Neural cell (in vitro differentiated cells): ENCODE measurements at regions not wholly inside any gene's neighbourhood (a gene's known extent, or its start where the extent isn't known, plus 50 kb on each side); places are given as distances from the start of the nearest gene placed in this dataset.

Experiments used
- H2AFZ ChIP-seq: fragments of 200-600, 300-800 bp; sonication (generic), shearing (Covaris generic); 2 replicates; pipeline ENCODE4 v1.6.0; 2014; ENCODE audit warnings: low read depth, mild to moderate bottlenecking, antibody characterized with exemption, low read length, moderate library complexity
- H3F3A ChIP-seq: fragments of 200-600 bp; shearing (Covaris generic); 2 replicates; pipeline ENCODE4 v1.6.1; 2016; ENCODE audit warnings: mild to moderate bottlenecking, moderate library complexity, mixed read lengths, antibody characterized with exemption, low read length; ENCODE audit not compliant: insufficient read depth, poor library complexity, severe bottlenecking
- H3K27ac ChIP-seq: fragments of 200-600, 300-800 bp; sonication (generic), shearing (Covaris generic); 2 replicates; pipeline ENCODE4 v1.5.1; 2014; ENCODE audit warnings: mild to moderate bottlenecking, low read length, moderate library complexity
- H3K27me3 ChIP-seq: fragments of 300-800, 200-600 bp; sonication (generic), shearing (Covaris generic); 2 replicates; pipeline ENCODE4 v1.6.0; 2014; ENCODE audit warnings: mild to moderate bottlenecking, low read depth, low read length, moderate library complexity; ENCODE audit not compliant: insufficient read depth
- H3K36me3 ChIP-seq: fragments of 300-800, 200-600 bp; sonication (generic), shearing (Covaris generic); 2 replicates; pipeline ENCODE4 v1.5.1; 2014; ENCODE audit warnings: mild to moderate bottlenecking, antibody characterized with exemption, low read length, moderate library complexity; ENCODE audit not compliant: insufficient read depth
- H3K4me2 ChIP-seq: fragments of 300-800, 200-600 bp; sonication (generic), shearing (Covaris generic); 2 replicates; pipeline ENCODE4 v1.6.0; 2014; ENCODE audit warnings: mild to moderate bottlenecking, low read length
- H3K4me3 ChIP-seq: fragments of 300-800, 200-600 bp; sonication (generic), shearing (Covaris generic); 2 replicates; pipeline ENCODE4 v1.5.1; 2014; ENCODE audit warnings: mild to moderate bottlenecking, low read length, moderate library complexity
- H3K79me2 ChIP-seq: fragments of 200-600 bp; shearing (Covaris generic); replicated peaks from 2 replicates; pipeline ENCODE4 v1.6.0; 2014; ENCODE audit warnings: mild to moderate bottlenecking, low read length, moderate library complexity; ENCODE audit not compliant: insufficient read depth
- H3K9ac ChIP-seq: fragments of 300-800, 200-600 bp; sonication (generic), shearing (Covaris generic); 2 replicates; pipeline ENCODE4 v1.6.1; 2016; ENCODE audit warnings: mild to moderate bottlenecking, low read length, mixed read lengths
- H3K9me2 ChIP-seq: fragments of 200-600 bp; shearing (Covaris generic); 2 replicates; pipeline ENCODE4 v1.6.1; 2016; ENCODE audit warnings: mild to moderate bottlenecking, low read length, mixed read lengths; ENCODE audit not compliant: insufficient read depth
- H3K9me3 ChIP-seq: fragments of 200-600, 300-800 bp; sonication (generic), shearing (Covaris generic); 2 replicates; pipeline ENCODE4 v1.6.1; 2016; ENCODE audit warnings: mild to moderate bottlenecking, mixed run types, low read length, moderate library complexity, mixed read lengths
- H4K20me1 ChIP-seq: fragments of 200-600 bp; shearing (Covaris generic); 2 replicates; pipeline ENCODE4 v1.6.1; 2016; ENCODE audit warnings: mild to moderate bottlenecking, mixed run types; ENCODE audit not compliant: insufficient read depth
- EP300 ChIP-seq: fragments of 450-650 bp; conservative IDR thresholded peaks from 2 replicates; pipeline ENCODE4 v1.6.1; 2014; ENCODE audit warnings: antibody characterized with exemption, mild to moderate bottlenecking, moderate library complexity; ENCODE audit not compliant: poor library complexity, severe bottlenecking
- EZH2 ChIP-seq: fragments of 200-600, 300-800 bp; shearing (Covaris generic), sonication (generic); IDR thresholded peaks from 2 replicates; pipeline ENCODE4 v1.6.1; 2014; ENCODE audit warnings: antibody characterized with exemption, low read length, borderline replicate concordance, mild to moderate bottlenecking; ENCODE audit not compliant: insufficient read depth, poor library complexity, severe bottlenecking
- MXI1 ChIP-seq: fragments of 450-650 bp; conservative IDR thresholded peaks from 2 replicates; pipeline ENCODE4 v1.6.1; 2014; ENCODE audit warnings: antibody characterized with exemption, mild to moderate bottlenecking; ENCODE audit not compliant: poor library complexity, severe bottlenecking
- POLR2AphosphoS5 ChIP-seq: IDR thresholded peaks from 2 replicates; pipeline ENCODE4 v1.6.1; 2012
- RAD21 ChIP-seq: fragments of 450-650 bp; conservative IDR thresholded peaks from 2 replicates; pipeline ENCODE4 v1.6.1; 2014; ENCODE audit warnings: antibody characterized with exemption, mild to moderate bottlenecking, moderate library complexity
- SMC3 ChIP-seq: fragments of 450-650 bp; conservative IDR thresholded peaks from 2 replicates; pipeline ENCODE4 v1.6.1; 2014; ENCODE audit warnings: antibody characterized with exemption, mild to moderate bottlenecking, moderate library complexity; ENCODE audit not compliant: poor library complexity
- TAF1 ChIP-seq: IDR thresholded peaks from 2 replicates; pipeline ENCODE4 v1.6.1; 2012; ENCODE audit warnings: low read depth
- TF ChIP-seq, protein P1 (sequence below): IDR thresholded peaks from 2 replicates; pipeline ENCODE4 v1.6.1; 2012; ENCODE audit warnings: borderline replicate concordance
- TF ChIP-seq, protein P2 (sequence below): fragments of 450-650 bp; IDR thresholded peaks from 2 replicates; pipeline ENCODE4 v1.5.1; 2014; ENCODE audit warnings: antibody characterized with exemption, mild to moderate bottlenecking, moderate library complexity; ENCODE audit not compliant: poor library complexity, severe bottlenecking

DNA sequence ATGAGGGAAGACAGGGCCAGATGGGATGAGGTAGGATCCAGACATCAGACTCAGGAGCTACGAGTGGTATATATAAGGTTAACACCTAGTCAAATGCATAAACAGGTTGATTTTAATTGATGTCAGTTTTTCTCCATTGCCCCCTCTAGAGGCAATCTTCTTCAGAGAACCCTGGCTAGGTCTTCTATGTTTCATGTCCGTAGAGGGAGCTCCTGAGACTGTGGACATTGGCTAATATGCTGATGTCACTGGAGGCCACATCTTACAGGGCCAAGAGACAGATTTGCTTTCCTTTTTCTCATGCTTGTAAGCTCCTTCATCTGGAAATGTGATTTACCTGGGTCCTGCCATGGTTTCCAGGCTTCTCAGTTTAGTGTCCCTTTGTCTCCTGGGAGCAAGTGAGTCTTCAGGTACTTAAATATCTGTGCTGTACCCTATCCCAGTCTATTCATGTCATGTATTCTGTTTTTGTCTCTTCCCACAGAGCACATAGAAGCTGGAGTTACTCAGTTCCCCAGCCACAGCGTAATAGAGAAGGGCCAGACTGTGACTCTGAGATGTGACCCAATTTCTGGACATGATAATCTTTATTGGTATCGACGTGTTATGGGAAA is 161.6 kb upstream of the PRSS1 start:
- Histone ChIP-seq H3K9me2 (no peaks in the 10 kb centered on the region), H3K27ac (no peak overlapping the region), H3K36me3 (no peaks in the 10 kb centered on the region), H3K4me2 (no peak overlapping the region), H2AFZ (no peak overlapping the region), H3K79me2 (no peaks in the 10 kb centered on the region), H3K9me3 (no peaks in the 10 kb centered on the region), H3F3A (no peaks in the 10 kb centered on the region), H4K20me1 (no peaks in the 10 kb centered on the region), H3K27me3 (no peaks in the 10 kb centered on the region), H3K4me3 (no peak overlapping the region), H3K9ac (no peak overlapping the region)
- TF ChIP-seq EZH2: no peak
- TF ChIP-seq MXI1: no peak
- TF ChIP-seq, protein P1, sequence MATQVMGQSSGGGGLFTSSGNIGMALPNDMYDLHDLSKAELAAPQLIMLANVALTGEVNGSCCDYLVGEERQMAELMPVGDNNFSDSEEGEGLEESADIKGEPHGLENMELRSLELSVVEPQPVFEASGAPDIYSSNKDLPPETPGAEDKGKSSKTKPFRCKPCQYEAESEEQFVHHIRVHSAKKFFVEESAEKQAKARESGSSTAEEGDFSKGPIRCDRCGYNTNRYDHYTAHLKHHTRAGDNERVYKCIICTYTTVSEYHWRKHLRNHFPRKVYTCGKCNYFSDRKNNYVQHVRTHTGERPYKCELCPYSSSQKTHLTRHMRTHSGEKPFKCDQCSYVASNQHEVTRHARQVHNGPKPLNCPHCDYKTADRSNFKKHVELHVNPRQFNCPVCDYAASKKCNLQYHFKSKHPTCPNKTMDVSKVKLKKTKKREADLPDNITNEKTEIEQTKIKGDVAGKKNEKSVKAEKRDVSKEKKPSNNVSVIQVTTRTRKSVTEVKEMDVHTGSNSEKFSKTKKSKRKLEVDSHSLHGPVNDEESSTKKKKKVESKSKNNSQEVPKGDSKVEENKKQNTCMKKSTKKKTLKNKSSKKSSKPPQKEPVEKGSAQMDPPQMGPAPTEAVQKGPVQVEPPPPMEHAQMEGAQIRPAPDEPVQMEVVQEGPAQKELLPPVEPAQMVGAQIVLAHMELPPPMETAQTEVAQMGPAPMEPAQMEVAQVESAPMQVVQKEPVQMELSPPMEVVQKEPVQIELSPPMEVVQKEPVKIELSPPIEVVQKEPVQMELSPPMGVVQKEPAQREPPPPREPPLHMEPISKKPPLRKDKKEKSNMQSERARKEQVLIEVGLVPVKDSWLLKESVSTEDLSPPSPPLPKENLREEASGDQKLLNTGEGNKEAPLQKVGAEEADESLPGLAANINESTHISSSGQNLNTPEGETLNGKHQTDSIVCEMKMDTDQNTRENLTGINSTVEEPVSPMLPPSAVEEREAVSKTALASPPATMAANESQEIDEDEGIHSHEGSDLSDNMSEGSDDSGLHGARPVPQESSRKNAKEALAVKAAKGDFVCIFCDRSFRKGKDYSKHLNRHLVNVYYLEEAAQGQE: no peak
- TF ChIP-seq TAF1: no peak
- no peak for TF ChIP-seq SMC3
- TF ChIP-seq, protein P2, sequence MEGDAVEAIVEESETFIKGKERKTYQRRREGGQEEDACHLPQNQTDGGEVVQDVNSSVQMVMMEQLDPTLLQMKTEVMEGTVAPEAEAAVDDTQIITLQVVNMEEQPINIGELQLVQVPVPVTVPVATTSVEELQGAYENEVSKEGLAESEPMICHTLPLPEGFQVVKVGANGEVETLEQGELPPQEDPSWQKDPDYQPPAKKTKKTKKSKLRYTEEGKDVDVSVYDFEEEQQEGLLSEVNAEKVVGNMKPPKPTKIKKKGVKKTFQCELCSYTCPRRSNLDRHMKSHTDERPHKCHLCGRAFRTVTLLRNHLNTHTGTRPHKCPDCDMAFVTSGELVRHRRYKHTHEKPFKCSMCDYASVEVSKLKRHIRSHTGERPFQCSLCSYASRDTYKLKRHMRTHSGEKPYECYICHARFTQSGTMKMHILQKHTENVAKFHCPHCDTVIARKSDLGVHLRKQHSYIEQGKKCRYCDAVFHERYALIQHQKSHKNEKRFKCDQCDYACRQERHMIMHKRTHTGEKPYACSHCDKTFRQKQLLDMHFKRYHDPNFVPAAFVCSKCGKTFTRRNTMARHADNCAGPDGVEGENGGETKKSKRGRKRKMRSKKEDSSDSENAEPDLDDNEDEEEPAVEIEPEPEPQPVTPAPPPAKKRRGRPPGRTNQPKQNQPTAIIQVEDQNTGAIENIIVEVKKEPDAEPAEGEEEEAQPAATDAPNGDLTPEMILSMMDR: no peak
- TF ChIP-seq POLR2AphosphoS5: no peak
- TF ChIP-seq RAD21: no peak
- no peak for TF ChIP-seq EP300

DNA sequence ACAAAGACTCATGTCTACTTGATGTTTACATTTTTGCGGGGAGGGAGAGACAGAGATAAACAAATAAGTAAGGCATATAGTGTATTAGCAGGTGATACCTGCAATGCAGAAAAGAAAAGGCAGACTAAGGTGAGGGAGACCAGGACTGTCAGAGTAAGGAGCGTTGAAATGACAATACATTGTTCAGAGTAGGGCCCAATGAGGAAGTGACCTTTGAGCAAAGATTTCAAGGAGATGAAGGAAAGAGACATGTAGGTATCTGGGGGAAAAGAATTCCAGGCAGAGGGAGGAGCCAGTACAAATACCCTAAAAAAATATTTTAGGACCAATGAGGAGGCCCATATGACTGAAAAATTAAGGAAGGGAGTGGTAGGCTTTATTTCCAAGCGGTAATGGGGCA is 162.7 kb upstream of the PRSS1 start:
- no peak overlapping the region for H3K27ac ChIP-seq
- no peaks in the 10 kb centered on the region for H3K27me3 ChIP-seq
- H4K20me1 ChIP-seq: no peaks in the 10 kb centered on the region
- H3F3A ChIP-seq: no peaks in the 10 kb centered on the region
- no peak overlapping the region for H3K4me3 ChIP-seq
- H3K9me3 ChIP-seq: no peaks in the 10 kb centered on the region
- TF ChIP-seq EZH2 (no peak), SMC3 (no peak), EP300 (no peak), RAD21 (no peak), TAF1 (no peak), MXI1 (no peak), POLR2AphosphoS5 (no peak)
- TF ChIP-seq, protein P1: no peak
- TF ChIP-seq, protein P2: no peak
- no peaks in the 10 kb centered on the region for H3K9me2 ChIP-seq
- no peak overlapping the region for H3K9ac ChIP-seq
- no peak overlapping the region for H2AFZ ChIP-seq
- H3K36me3 ChIP-seq: no peaks in the 10 kb centered on the region
- H3K79me2 ChIP-seq: no peaks in the 10 kb centered on the region
- H3K4me2 ChIP-seq: no peak overlapping the region
